ENCODE measurements at regions not wholly inside any gene's neighbourhood (a gene's known extent, or its start where the extent isn't known, plus 50 kb on each side); places are given as distances from the start of the nearest gene placed in this dataset.

DNA sequence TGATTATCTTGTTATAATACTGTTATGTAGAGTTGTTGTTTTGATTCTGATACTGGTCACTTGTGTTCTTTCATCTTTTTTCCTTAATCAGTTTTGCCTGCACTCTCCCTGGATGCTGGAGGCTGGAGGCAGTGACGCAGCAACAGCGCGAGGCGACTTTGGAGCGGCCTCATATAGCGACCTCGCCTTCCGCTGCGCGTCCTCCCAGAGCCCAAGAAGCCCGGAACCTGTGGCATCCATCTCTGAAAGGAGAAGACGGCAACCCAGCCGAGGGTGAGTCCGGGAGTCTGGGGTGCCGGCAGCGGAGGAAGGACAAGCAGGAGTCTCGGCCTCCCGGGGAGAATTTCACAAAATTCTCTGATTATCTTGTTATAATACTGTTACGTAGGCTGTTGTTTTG, 161.2 kb downstream of the ZNF33B start:
- no peak for TF ChIP-seq POLR2AphosphoS5 (IDR thresholded peaks at IDR 0.05)
- Histone ChIP-seq H3K4me3 (no peak overlapping the region), H3K27ac (no peak overlapping the region), H3K36me3 (no peaks in the 10 kb centered on the region), H3K9me3 (peaks cover 0 to 23% (median 12%) of the 10 kb centered on the region in 4 donors), H3K27me3 (peaks cover 3 to 25% (median 14%) of the 10 kb centered on the region in 3 donors), H3K4me1 (peaks cover 0 to 7% (median 2%) of the 10 kb centered on the region in 4 donors)
- no peak for DNase-seq
- WGBS, 5 donors, result 82 to 92% (median 86%) methylated on average over 19 of the region's 19 CpGs
- intact Hi-C loops (cut with DNase I; ENCODE audit: low total_unique reads), result no loop called here

DNA sequence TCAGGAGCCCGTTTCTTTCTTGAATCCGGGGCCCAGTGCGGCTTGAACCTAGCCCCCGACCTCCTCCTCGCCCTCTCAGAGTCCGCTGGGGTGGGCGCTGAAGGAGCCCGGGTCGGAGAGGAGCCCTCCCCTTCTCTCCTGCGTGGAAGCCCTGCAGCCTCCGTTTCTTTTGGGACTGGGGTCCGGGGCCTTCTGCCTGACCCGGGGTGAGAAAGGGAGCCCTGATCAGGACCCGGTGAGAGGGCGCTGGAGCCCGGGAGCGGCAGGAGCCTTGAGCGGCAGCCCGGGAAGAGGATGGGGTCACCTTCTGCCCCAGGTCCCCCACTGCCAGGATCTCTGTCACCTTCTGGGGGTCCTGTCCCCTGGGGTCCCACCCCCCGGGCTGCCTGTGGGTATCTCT, 162.3 kb downstream of the ZNF33B start:
- H3K9me3 ChIP-seq, result peaks cover 0 to 19% (median 12%) of the 10 kb centered on the region in 4 donors
- no peaks in the 10 kb centered on the region for H3K36me3 ChIP-seq
- intact Hi-C loops (cut with DNase I; ENCODE audit: low total_unique reads), result no loop called here
- TF ChIP-seq EP300 (IDR thresholded peaks at IDR 0.05) (no peak), POLR2A (IDR thresholded peaks at IDR 0.05) (no peak), POLR2AphosphoS5 (IDR thresholded peaks at IDR 0.05) (no peak)
- TF ChIP-seq, protein P1, sequence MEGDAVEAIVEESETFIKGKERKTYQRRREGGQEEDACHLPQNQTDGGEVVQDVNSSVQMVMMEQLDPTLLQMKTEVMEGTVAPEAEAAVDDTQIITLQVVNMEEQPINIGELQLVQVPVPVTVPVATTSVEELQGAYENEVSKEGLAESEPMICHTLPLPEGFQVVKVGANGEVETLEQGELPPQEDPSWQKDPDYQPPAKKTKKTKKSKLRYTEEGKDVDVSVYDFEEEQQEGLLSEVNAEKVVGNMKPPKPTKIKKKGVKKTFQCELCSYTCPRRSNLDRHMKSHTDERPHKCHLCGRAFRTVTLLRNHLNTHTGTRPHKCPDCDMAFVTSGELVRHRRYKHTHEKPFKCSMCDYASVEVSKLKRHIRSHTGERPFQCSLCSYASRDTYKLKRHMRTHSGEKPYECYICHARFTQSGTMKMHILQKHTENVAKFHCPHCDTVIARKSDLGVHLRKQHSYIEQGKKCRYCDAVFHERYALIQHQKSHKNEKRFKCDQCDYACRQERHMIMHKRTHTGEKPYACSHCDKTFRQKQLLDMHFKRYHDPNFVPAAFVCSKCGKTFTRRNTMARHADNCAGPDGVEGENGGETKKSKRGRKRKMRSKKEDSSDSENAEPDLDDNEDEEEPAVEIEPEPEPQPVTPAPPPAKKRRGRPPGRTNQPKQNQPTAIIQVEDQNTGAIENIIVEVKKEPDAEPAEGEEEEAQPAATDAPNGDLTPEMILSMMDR (IDR thresholded peaks at IDR 0.05), result no peak
- no peak for DNase-seq
- peaks cover 0 to 7% (median 2%) of the 10 kb centered on the region in 4 donors for H3K4me1 ChIP-seq
- H3K4me3 ChIP-seq, result peak overlapping the region in 3 of 4 donors; percentile 8 to 22 (median 20)
- no peak overlapping the region for H3K27ac ChIP-seq
- WGBS, 5 donors, result 5 to 32% (median 13%) methylated on average over 5 to 20 of the region's 20 CpGs
- H3K27me3 ChIP-seq, result peaks cover 3 to 25% (median 14%) of the 10 kb centered on the region in 3 donors

DNA sequence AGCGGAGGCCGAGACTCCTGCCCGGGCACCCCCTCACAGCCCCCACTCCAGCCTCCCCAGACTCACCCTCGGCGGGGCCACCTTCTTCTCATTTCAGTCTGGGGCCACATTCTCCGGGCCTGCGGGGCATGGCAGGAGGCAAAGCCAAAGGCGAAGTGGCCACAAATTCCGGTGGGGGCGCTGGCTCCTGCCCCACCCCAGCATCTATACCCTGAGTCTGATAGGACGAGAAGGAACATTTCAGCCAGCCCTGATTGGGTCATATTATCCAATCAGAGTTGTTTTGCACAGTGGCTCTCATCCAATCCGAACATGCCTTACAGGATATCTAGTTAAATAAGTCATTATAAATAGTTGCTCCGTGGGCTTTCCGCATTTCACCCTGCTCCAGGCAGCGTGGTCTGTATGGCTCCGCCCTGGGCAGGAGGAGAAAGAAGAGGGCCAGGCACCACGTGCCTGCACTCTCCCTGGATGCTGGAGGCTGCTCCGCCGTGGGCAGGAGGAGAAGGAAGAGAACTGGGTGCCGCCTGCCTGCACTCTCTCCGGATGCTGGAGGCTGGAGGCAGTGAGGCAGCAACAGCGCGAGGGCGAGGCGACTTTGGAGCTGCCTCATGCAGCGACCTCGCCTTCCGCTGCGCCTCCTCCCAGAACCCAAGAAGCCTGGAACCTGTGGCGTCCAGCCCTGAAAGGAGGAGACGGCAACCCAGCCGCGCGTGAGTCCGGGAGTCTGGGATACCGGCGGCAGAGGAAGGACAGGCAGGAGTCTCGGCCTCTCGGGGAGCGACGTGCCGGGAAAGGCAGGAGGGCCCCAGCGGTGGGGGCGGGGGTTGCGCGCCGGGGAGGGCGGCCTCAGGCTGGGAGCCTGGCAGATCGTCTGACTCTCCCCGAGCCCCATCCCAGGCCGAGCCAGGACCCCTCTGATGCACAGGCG, 162.9 kb downstream of the ZNF33B start:
- no peak overlapping the region for H3K27ac ChIP-seq
- H3K4me3 ChIP-seq, result peak overlapping the region in 3 of 4 donors; percentile 8 to 22 (median 20)
- DNase-seq, result peak in 1 of 2 donors; percentile 3
- intact Hi-C loops (cut with DNase I; ENCODE audit: low total_unique reads), result no loop called here
- 28 to 60% (median 32%) methylated on average over 19 to 52 of the region's 52 CpGs for WGBS, 5 donors
- TF ChIP-seq, protein P1 (IDR thresholded peaks at IDR 0.05), result no peak
- TF ChIP-seq POLR2AphosphoS5 (IDR thresholded peaks at IDR 0.05) (no peak), EP300 (IDR thresholded peaks at IDR 0.05) (no peak), POLR2A (IDR thresholded peaks at IDR 0.05) (no peak)
- peaks cover 0 to 15% (median 11%) of the 10 kb centered on the region in 4 donors for H3K9me3 ChIP-seq
- H3K36me3 ChIP-seq, result no peaks in the 10 kb centered on the region
- peaks cover 0 to 7% (median 2%) of the 10 kb centered on the region in 4 donors for H3K4me1 ChIP-seq
- H3K27me3 ChIP-seq, result peaks cover 3 to 25% (median 14%) of the 10 kb centered on the region in 3 donors

DNA sequence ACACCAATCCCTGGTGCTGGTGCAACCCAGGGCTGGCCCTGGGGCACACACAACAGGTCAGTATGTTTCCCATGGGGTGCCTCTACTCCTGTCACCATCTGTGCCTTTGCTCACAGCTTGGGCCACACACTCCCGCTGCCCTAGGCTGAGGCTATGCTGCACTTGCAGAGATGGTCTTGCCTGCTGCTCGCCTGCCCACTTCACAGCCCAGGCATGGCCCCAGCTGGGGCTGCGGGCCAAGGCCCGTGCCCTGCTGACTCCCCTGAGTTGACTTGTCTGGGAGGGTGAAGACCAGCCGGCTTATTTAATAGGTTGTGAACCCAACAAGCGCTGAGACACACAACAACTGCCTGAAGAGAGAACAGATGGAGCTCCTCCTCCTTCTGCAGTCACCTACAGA, 184.1 kb downstream of the ZNF33B start:
- Histone ChIP-seq H3K9me3 (peaks cover 0 to 16% (median 4%) of the 10 kb centered on the region in 4 donors), H3K27ac (no peak overlapping the region), H3K4me3 (no peak overlapping the region), H3K27me3 (peaks cover 0 to 3% (median 0%) of the 10 kb centered on the region in 3 donors), H3K36me3 (no peaks in the 10 kb centered on the region), H3K4me1 (no peaks in the 10 kb centered on the region)
- intact Hi-C loops (cut with DNase I; ENCODE audit: low total_unique reads), result no loop called here
- DNase-seq, result no peak
- no peak for TF ChIP-seq POLR2AphosphoS5 (IDR thresholded peaks at IDR 0.05)
- TF ChIP-seq, protein P1 (IDR thresholded peaks at IDR 0.05), result no peak
- no peak for TF ChIP-seq EP300 (IDR thresholded peaks at IDR 0.05)
- no peak for TF ChIP-seq POLR2A (IDR thresholded peaks at IDR 0.05)
- whole genome bisulfite sequencing, 5 donors, result 60 to 79% (median 72%) methylated on average over 1 to 6 of the region's 6 CpGs
